Stomach (tissue), 8 donors: ENCODE measurements at regions not wholly inside any gene's neighbourhood (a gene's known extent, or its start where the extent isn't known, plus 50 kb on each side); places are given as distances from the start of the nearest gene placed in this dataset.

Experiments
- DNase-seq, 2 donors: peaks; one replicate each; pipeline versions ENCODE4 v3.0.0 to v3.0.0-alpha.2; 2013 to 2019
- H3K27ac ChIP-seq, 5 donors: fragments of 200-600 bp in 4 of 5; sonication (generic) in 4 of 5; one replicate each; pipeline ENCODE4 v1.5.1; 2013 to 2019; ENCODE audit warnings: mild to moderate bottlenecking in 1 of 5, moderate library complexity in 1 of 5
- H3K27me3 ChIP-seq, 3 donors: fragments of 200-600 bp; sonication (generic); one replicate each; pipeline ENCODE4 v1.5.1; 2017 to 2019; ENCODE audit warnings: mixed run types in 1 of 3
- H3K36me3 ChIP-seq, 4 donors: fragments of 200-600 bp; sonication (generic); 1 replicate in 3 of 4; 2 replicates in 1 of 4; pipeline ENCODE4 v1.5.1; 2016 to 2019
- H3K4me1 ChIP-seq, 4 donors: fragments of 200-600 bp; sonication (generic); one replicate each; pipeline ENCODE4 v1.5.1; 2016 to 2019
- H3K4me3 ChIP-seq, 4 donors: fragments of 200-600 bp; sonication (generic) in 3 of 4; one replicate each; pipeline ENCODE4 v1.5.1; 2016 to 2019; ENCODE audit warnings: mild to moderate bottlenecking in 1 of 4
- H3K9me3 ChIP-seq, 4 donors: fragments of 200-600 bp; sonication (generic); one replicate each; pipeline ENCODE4 v1.5.1; 2016 to 2019
- EP300 ChIP-seq: sonication (generic); formaldehyde crosslinking; IDR thresholded peaks from one replicate; pipeline ENCODE4 v1.6.1; 2017; ENCODE audit warnings: antibody characterized with exemption
- POLR2A ChIP-seq, 4 donors: fragments of 450-650 bp; IDR thresholded peaks; one replicate each; pipeline ENCODE4 v1.6.1; 2016; ENCODE audit warnings: antibody characterized with exemption in 4 of 4, control low read depth in 2 of 4, mild to moderate bottlenecking in 1 of 4, moderate library complexity in 1 of 4
- POLR2AphosphoS5 ChIP-seq, 3 donors: sonication (generic); formaldehyde crosslinking; IDR thresholded peaks; one replicate each; pipeline ENCODE4 v1.6.1; 2016; ENCODE audit warnings: antibody characterized with exemption in 3 of 3
- WGBS, 5 donors: extraction: QIAGEN DNeasy Blood & Tissue Kit in 3 of 5; methylation state at CpG; one replicate each; pipeline versions ENCODE4 v1.1.5 to v1.1.7; 2013 to 2018; 5-methylcytosine and 5-hydroxymethylcytosine counted together
- intact Hi-C: fragments of 100-400 bp; cut with DNase I; formaldehyde crosslinking; loops from one replicate; pipeline ENCODE4 v1.15.1; 2023; ENCODE audit warnings: low total_unique reads
- TF ChIP-seq, protein P1 (sequence below), 7 experiments: fragments of 450-650 bp in 4 of 7; fragments of 200-600 bp in 3 of 7; sonication (generic) in 3 of 7; IDR thresholded peaks; one replicate each; pipeline ENCODE4 v1.5.1; 2016 to 2019; ENCODE audit warnings: antibody characterized with exemption in 7 of 7, control low read depth in 2 of 7, mild to moderate bottlenecking in 1 of 7
- donor health status: healthy with polysubstance abuse.
- donor health status: Bipolar disorder and iron deficiency.
- donor health status: healthy.

DNA sequence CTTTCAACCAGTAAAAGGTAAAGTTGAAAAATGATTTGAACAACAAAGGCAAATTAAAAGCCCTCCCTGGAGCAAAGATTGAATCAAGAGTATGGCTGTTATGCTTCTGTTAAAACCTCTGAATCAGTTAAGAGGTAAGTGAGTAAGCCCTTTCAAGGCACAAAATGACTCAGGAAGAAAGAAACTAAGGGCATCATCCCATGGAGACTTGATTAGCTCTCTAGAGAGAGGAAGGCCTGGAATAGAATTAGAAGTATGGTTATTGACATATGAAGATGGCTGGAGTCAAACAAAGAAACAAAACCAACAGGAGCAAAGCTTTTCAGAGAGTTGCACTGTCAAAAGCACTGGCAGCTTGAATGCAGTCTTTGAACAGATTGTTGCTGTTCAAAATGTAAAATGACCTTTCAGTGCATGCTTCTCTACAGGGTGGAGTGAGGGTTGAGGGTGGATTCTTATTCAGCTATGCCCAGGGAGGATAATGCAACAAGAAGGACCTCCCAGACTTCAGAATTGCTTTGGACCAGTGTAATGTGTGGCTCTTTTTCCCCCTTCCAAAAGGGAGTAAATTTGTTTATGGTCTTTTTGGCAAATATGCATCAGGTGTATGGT, 365.5 kb downstream of the GBA3 start:
- Histone ChIP-seq H3K4me3 (no peak overlapping the region), H3K36me3 (no peaks in the 10 kb centered on the region), H3K27ac (no peak overlapping the region), H3K9me3 (no peaks in the 10 kb centered on the region), H3K27me3 (no peaks in the 10 kb centered on the region), H3K4me1 (no peaks in the 10 kb centered on the region)
- intact Hi-C loops: no loop called here
- TF ChIP-seq POLR2AphosphoS5 (IDR thresholded peaks at IDR 0.05): no peak
- no peak for TF ChIP-seq POLR2A (IDR thresholded peaks at IDR 0.05)
- no peak for TF ChIP-seq EP300
- TF ChIP-seq, protein P1, sequence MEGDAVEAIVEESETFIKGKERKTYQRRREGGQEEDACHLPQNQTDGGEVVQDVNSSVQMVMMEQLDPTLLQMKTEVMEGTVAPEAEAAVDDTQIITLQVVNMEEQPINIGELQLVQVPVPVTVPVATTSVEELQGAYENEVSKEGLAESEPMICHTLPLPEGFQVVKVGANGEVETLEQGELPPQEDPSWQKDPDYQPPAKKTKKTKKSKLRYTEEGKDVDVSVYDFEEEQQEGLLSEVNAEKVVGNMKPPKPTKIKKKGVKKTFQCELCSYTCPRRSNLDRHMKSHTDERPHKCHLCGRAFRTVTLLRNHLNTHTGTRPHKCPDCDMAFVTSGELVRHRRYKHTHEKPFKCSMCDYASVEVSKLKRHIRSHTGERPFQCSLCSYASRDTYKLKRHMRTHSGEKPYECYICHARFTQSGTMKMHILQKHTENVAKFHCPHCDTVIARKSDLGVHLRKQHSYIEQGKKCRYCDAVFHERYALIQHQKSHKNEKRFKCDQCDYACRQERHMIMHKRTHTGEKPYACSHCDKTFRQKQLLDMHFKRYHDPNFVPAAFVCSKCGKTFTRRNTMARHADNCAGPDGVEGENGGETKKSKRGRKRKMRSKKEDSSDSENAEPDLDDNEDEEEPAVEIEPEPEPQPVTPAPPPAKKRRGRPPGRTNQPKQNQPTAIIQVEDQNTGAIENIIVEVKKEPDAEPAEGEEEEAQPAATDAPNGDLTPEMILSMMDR (IDR thresholded peaks at IDR 0.05): no peak
- no peak for DNase-seq

GRCh38 chr4:23041501-23041900, 348.8 kb downstream of the GBA3 start:
- no peaks in the 10 kb centered on the region for H3K36me3 ChIP-seq
- TF ChIP-seq POLR2AphosphoS5 (IDR thresholded peaks at IDR 0.05) (no peak), EP300 (no peak), POLR2A (IDR thresholded peaks at IDR 0.05) (no peak)
- TF ChIP-seq, protein P1 (IDR thresholded peaks at IDR 0.05): no peak
- H3K4me3 ChIP-seq: no peak overlapping the region
- H3K27ac ChIP-seq: no peak overlapping the region
- no peaks in the 10 kb centered on the region for H3K4me1 ChIP-seq
- no peak for DNase-seq
- H3K27me3 ChIP-seq: no peaks in the 10 kb centered on the region
- no peaks in the 10 kb centered on the region for H3K9me3 ChIP-seq
- intact Hi-C loops: no loop called here

- Histone ChIP-seq H3K4me1 (no peaks in the 10 kb centered on the region), H3K4me3 (no peak overlapping the region), H3K9me3 (no peaks in the 10 kb centered on the region), H3K36me3 (no peaks in the 10 kb centered on the region), H3K27ac (no peak overlapping the region), H3K27me3 (no peaks in the 10 kb centered on the region)
- TF ChIP-seq POLR2A (IDR thresholded peaks at IDR 0.05) (no peak), EP300 (no peak), POLR2AphosphoS5 (IDR thresholded peaks at IDR 0.05) (no peak)
- TF ChIP-seq, protein P1 (IDR thresholded peaks at IDR 0.05): no peak
- DNase-seq: no peak
- 86 to 96% (median 93%) methylated on average over 1 of the region's 1 CpG for WGBS, 5 donors
- intact Hi-C loops: no loop called here
These were observed 347.8 kb downstream of the GBA3 start for GRCh38 chr4:23040539-23040938.

DNA sequence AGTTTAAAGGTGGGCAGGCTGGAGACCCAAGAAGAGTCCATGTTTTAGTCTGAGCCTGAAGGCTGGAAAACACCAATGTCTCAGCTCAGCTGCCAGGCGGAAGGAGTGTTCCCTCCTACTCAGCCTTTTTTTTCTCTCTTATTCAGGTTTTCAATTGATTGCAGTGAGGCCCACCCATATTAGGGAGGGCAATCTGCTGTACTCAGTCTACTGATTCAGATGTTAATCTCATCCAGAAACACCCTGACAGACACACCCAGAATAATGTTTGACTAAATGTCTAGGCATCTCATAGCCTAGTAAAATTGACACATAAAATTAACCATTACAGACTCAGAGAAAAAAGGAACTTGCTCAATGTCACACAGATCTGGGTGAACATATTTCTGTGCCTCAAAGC, 347.1 kb downstream of the GBA3 start:
- no peaks in the 10 kb centered on the region for H3K9me3 ChIP-seq
- no peaks in the 10 kb centered on the region for H3K4me1 ChIP-seq
- H3K27me3 ChIP-seq: no peaks in the 10 kb centered on the region
- intact Hi-C loops: no loop called here
- 59 to 86% (median 78%) methylated on average over 1 of the region's 1 CpG for WGBS, 5 donors
- no peaks in the 10 kb centered on the region for H3K36me3 ChIP-seq
- TF ChIP-seq EP300: no peak
- TF ChIP-seq, protein P1 (IDR thresholded peaks at IDR 0.05): no peak
- TF ChIP-seq POLR2A (IDR thresholded peaks at IDR 0.05): no peak
- no peak for TF ChIP-seq POLR2AphosphoS5 (IDR thresholded peaks at IDR 0.05)
- no peak overlapping the region for H3K4me3 ChIP-seq
- no peak for DNase-seq
- H3K27ac ChIP-seq: no peak overlapping the region
